ENCODE measurements at regions not wholly inside any gene's neighbourhood (a gene's known extent, or its start where the extent isn't known, plus 50 kb on each side); places are given as distances from the start of the nearest gene placed in this dataset.

GRCh38 chr12:124191024-124191359 lies 103.9 kb upstream of the RFLNA start (continued):
- TF ChIP-seq ZBTB4 (CRISPR knock-in tag; IDR thresholded peaks at IDR 0.05; ENCODE audit: borderline replicate concordance): no peak
- no peak for TF ChIP-seq THAP7 (CRISPR knock-in tag; IDR thresholded peaks at IDR 0.05)

GRCh38 chr12:124191966-124192365 lies 102.9 kb upstream of the RFLNA start:
- WGBS (ENCODE audit: low lambda C conversion rate): 70% methylated on average over 12 of the region's 12 CpGs
- no peak for ATAC-seq
- in situ Hi-C loops (cut with HindIII; ENCODE audit: extremely low pct_ligation_motif_present, low pct_unique_long_range_greater_than_20kb): no loop called here
- Histone ChIP-seq H2AFZ (ENCODE audit: low read length) (no peak overlapping the region), H3K9me3 (ENCODE audit: low read length) (no peaks in the 10 kb centered on the region), H3K36me3 (replicated peaks in 1 of 2; ENCODE audit: control insufficient read depth in 1 of 2, insufficient read depth in 2 of 2, low read length in 2 of 2) (no peaks in the 10 kb centered on the region), H3K27ac (ENCODE audit: extremely low read length, insufficient read depth, low read length) (no peak overlapping the region), H4K20me1 (ENCODE audit: insufficient read depth, low read length) (no peaks in the 10 kb centered on the region), H3K4me3 (replicated peaks in 1 of 3; ENCODE audit: insufficient read depth in 1 of 3, low read depth in 2 of 3, low read length in 3 of 3) (no peak overlapping the region), H3K79me2 (ENCODE audit: insufficient read depth, low read length) (no peaks in the 10 kb centered on the region), H3K4me2 (ENCODE audit: low read depth, low read length) (no peak overlapping the region), H3K4me1 (ENCODE audit: insufficient read depth, low read length) (peaks cover 9% of the 10 kb centered on the region), H3K9ac (ENCODE audit: insufficient read depth, low read depth, low read length) (no peak overlapping the region), H3K27me3 (ENCODE audit: control insufficient read depth in 1 of 2, insufficient read depth in 2 of 2, low read length in 2 of 2) (peaks cover 0 to 34% of the 10 kb centered on the region in 2 experiments; a peak in 4 of 5 replicates)
- ChIA-PET POLR2A (no interaction called here), CTCF (ENCODE audit: low intra/inter-chr PET ratio, low total read pairs) (no interaction called here)
- DNase-seq (ENCODE audit: low spot score): no peak
- no TSS peak for BruUV-seq (replicated peaks)
- intact Hi-C loops (cut with micrococcal nuclease; ENCODE audit: unreplicated experiment): no loop called here
- FAIRE-seq: no peak
- TF ChIP-seq ATF3 (CRISPR knock-in tag; IDR thresholded peaks at IDR 0.05): no peak
- no peak for TF ChIP-seq ZNF605 (CRISPR knock-in tag; IDR thresholded peaks at IDR 0.05)
- no peak for TF ChIP-seq ZEB1 (IDR thresholded peaks at IDR 0.05; ENCODE audit: insufficient replicate concordance, low read depth)
- no peak for TF ChIP-seq NPAS2 (CRISPR knock-in tag; IDR thresholded peaks at IDR 0.05; ENCODE audit: borderline replicate concordance)
- no peak for TF ChIP-seq ZSCAN31 (CRISPR knock-in tag; IDR thresholded peaks at IDR 0.05; ENCODE audit: low read depth)
- no peak for TF ChIP-seq PATZ1 (CRISPR knock-in tag; IDR thresholded peaks at IDR 0.05)
- no peak for TF ChIP-seq ZNF546 (CRISPR knock-in tag; conservative IDR thresholded peaks at IDR 0.05)
- no peak for TF ChIP-seq HNRNPLL (IDR thresholded peaks at IDR 0.05; ENCODE audit: low read depth, low read length, poor library complexity, severe bottlenecking)
- TF ChIP-seq ARHGAP35 (CRISPR knock-in tag; IDR thresholded peaks at IDR 0.05; ENCODE audit: borderline replicate concordance): no peak
- no peak for TF ChIP-seq ATF7-NPFF (CRISPR knock-in tag; IDR thresholded peaks at IDR 0.05; ENCODE audit: low read depth)
- TF ChIP-seq ZNF710 (CRISPR knock-in tag; IDR thresholded peaks at IDR 0.05; ENCODE audit: borderline replicate concordance): no peak
